DOHH2 (cell line): ENCODE measurements at regions not wholly inside any gene's neighbourhood (a gene's known extent, or its start where the extent isn't known, plus 50 kb on each side); places are given as distances from the start of the nearest gene placed in this dataset.

Experiments
- CTCF ChIP-seq: fragments of 200-600 bp; sonication (generic); IDR thresholded peaks from one replicate; pipeline ENCODE4 v1.5.1; 2014; ENCODE audit warnings: antibody characterized with exemption, mild to moderate bottlenecking, low read depth, low read length; ENCODE audit not compliant: poor library complexity, severe bottlenecking
- EZH2phosphoT487 ChIP-seq: fragments of 200-600 bp; sonication (generic); IDR thresholded peaks from 2 replicates; pipeline ENCODE4 v1.6.1; 2017; ENCODE audit warnings: borderline replicate concordance, mild to moderate bottlenecking, antibody characterized with exemption, low read length, moderate library complexity, mixed read lengths

- TF ChIP-seq CTCF (no peak), EZH2phosphoT487 (no peak)
These were observed 130.5 kb upstream of the PFKP start for GRCh38 chr10:2936816-2937215.
